Endothelial cell of umbilical vein (primary cell): ENCODE measurements at regions not wholly inside any gene's neighbourhood (a gene's known extent, or its start where the extent isn't known, plus 50 kb on each side); places are given as distances from the start of the nearest gene placed in this dataset.

ENCODE experiments used
- BruUV-seq: library from RNA; stranded (reverse); fragments of 400-500 nt; replicated peaks from 2 replicates; lab custom pipeline; 2021; lab: Mats Ljungman, UMichigan
- CTCF ChIA-PET: fragments of 300-600, 350-600 bp; sonication (Branson Sonifier 250); formaldehyde crosslinking; loops from one replicate; lab custom pipeline; 2021; ENCODE audit warnings: antibody characterized with exemption, inconsistent platforms; lab: Charles Lee
- POLR2A ChIA-PET: fragments of 300-600, 350-600 bp; sonication (Branson Sonifier 250); formaldehyde crosslinking; loops from one replicate; lab custom pipeline; 2021; ENCODE audit warnings: antibody characterized with exemption, inconsistent platforms; lab: Charles Lee
- DNase-seq: peaks from one replicate; pipeline ENCODE4 v3.0.0-alpha.2; 2011; ENCODE audit warnings: low read depth, low spot score
- FAIRE-seq: peaks from 2 replicates; lab custom pipeline; 2011; peaks lifted over from hg19 to GRCh38; lab: Jason Lieb, UNC
- H2AFZ ChIP-seq: 2 replicates; pipeline ENCODE4 v1.6.0; 2012; ENCODE audit warnings: low read depth, low read length, control low read depth, inconsistent platforms
- H3K27ac ChIP-seq: 2 replicates; pipeline ENCODE4 v1.5.1; 2011; ENCODE audit warnings: low read depth, mild to moderate bottlenecking, control low read depth, low read length, moderate library complexity; ENCODE audit not compliant: insufficient read depth
- H3K27me3 ChIP-seq, 2 experiments: 2 replicates each; pipeline versions ENCODE4 v1.6.0 to v1.6.1; 2011; ENCODE audit warnings: low read length in 2 of 2, mixed read lengths in 1 of 2; ENCODE audit not compliant: control insufficient read depth in 2 of 2, insufficient read depth in 2 of 2
- H3K36me3 ChIP-seq, 2 experiments: 2 replicates in 1 of 2; 3 replicates in 1 of 2; pipeline ENCODE4 v1.5.1; 2011; ENCODE audit warnings: low read length in 2 of 2, mild to moderate bottlenecking in 1 of 2, moderate library complexity in 1 of 2; ENCODE audit not compliant: control insufficient read depth in 2 of 2, insufficient read depth in 2 of 2; ENCODE audit errors: extremely low read depth in 1 of 2
- H3K4me1 ChIP-seq: 3 replicates; pipeline ENCODE4 v1.5.1; 2011; ENCODE audit warnings: mild to moderate bottlenecking, low read length; ENCODE audit not compliant: control insufficient read depth, insufficient read depth; ENCODE audit errors: extremely low read depth
- H3K4me2 ChIP-seq: 2 replicates; pipeline ENCODE4 v1.6.1; 2011; ENCODE audit warnings: low read length, control low read depth, mixed read lengths; ENCODE audit not compliant: insufficient read depth
- H3K4me3 ChIP-seq, 3 experiments: fragments of 200-600 bp in 1 of 3; sonication (generic), shearing (Covaris generic) in 1 of 3; replicated peaks in 1 of 3; 2 replicates each; pipeline ENCODE4 v1.5.1; 2011 to 2016; ENCODE audit warnings: control low read depth in 3 of 3, low read length in 3 of 3, mild to moderate bottlenecking in 2 of 3, inconsistent platforms in 1 of 3, low read depth in 1 of 3, moderate library complexity in 1 of 3; ENCODE audit not compliant: insufficient read depth in 1 of 3
- H3K79me2 ChIP-seq: 2 replicates; pipeline ENCODE4 v1.6.0; 2012; ENCODE audit warnings: low read length, inconsistent platforms; ENCODE audit not compliant: control insufficient read depth, insufficient read depth
- H3K9ac ChIP-seq: replicated peaks from 2 replicates; pipeline ENCODE3; 2011; ENCODE audit warnings: low read length, control low read depth; ENCODE audit not compliant: insufficient read depth; ENCODE audit errors: extremely low read depth
- H3K9me1 ChIP-seq: replicated peaks from 3 replicates; pipeline ENCODE4 v1.6.0; 2011; ENCODE audit warnings: mild to moderate bottlenecking, low read length; ENCODE audit not compliant: control insufficient read depth, insufficient read depth; ENCODE audit errors: extremely low read depth
- H3K9me3 ChIP-seq: replicated peaks from 2 replicates; pipeline ENCODE4 v1.5.1; 2012; ENCODE audit warnings: low read length, inconsistent platforms; ENCODE audit not compliant: control insufficient read depth, insufficient read depth
- H4K20me1 ChIP-seq: replicated peaks from 2 replicates; pipeline ENCODE3; 2011; ENCODE audit warnings: mild to moderate bottlenecking, low read length; ENCODE audit not compliant: control insufficient read depth, insufficient read depth; ENCODE audit errors: extremely low read depth
- CTCF ChIP-seq, 2 donors: IDR thresholded peaks; 1 replicate in 1 of 2; 2 replicates in 1 of 2; pipeline ENCODE4 v1.5.1; 2011; ENCODE audit warnings: low read length in 2 of 2, mild to moderate bottlenecking in 2 of 2, moderate library complexity in 2 of 2, control low read depth in 1 of 2, inconsistent platforms in 1 of 2, low read depth in 1 of 2; ENCODE audit not compliant: insufficient read depth in 1 of 2; ENCODE audit errors: extremely low read depth in 1 of 2
- EZH2 ChIP-seq: IDR thresholded peaks from 2 replicates; pipeline ENCODE4 v1.6.1; 2012; ENCODE audit warnings: borderline replicate concordance, low read depth, mild to moderate bottlenecking, moderate library complexity, low read length, inconsistent platforms; ENCODE audit not compliant: severe bottlenecking
- JUN ChIP-seq: IDR thresholded peaks from 2 replicates; pipeline ENCODE4 v1.6.1; 2011; ENCODE audit warnings: borderline replicate concordance, low read depth; ENCODE audit not compliant: insufficient read length, insufficient read depth
- MAX ChIP-seq: IDR thresholded peaks from 2 replicates; pipeline ENCODE4 v1.6.1; 2011; ENCODE audit not compliant: insufficient read depth, insufficient read length
- MYC ChIP-seq: IDR thresholded peaks from one replicate; pipeline ENCODE4 v1.6.1; 2011; ENCODE audit warnings: mild to moderate bottlenecking, low read depth, low read length
- POLR2A ChIP-seq: IDR thresholded peaks from 2 replicates; pipeline ENCODE4 v1.6.1; 2012; ENCODE audit warnings: low read depth, mild to moderate bottlenecking, control low read depth, low read length
- POLR2AphosphoS5 ChIP-seq: IDR thresholded peaks from 2 replicates; pipeline ENCODE4 v1.6.1; 2012; ENCODE audit warnings: low read depth, mild to moderate bottlenecking, control low read depth, low read length, moderate library complexity; ENCODE audit not compliant: insufficient read depth
- dilution Hi-C: fragments of 300-500 bp; cut with MboI; formaldehyde crosslinking; loops from one replicate; pipeline ENCODE4 v1.15.0; 2019; ENCODE audit warnings: low sequenced_read_pairs; ENCODE audit not compliant: extremely low pct_ligation_motif_present
- intact Hi-C: fragments of 100-400 bp; cut with micrococcal nuclease; formaldehyde crosslinking; loops from one replicate; pipeline ENCODE4 v1.10.0; 2022

- CTCF ChIA-PET, result interaction anchor here (1.4 to 2.2 kb wide), 2 partner anchors 9 to 14 kb away, joined by 5 to 8 read pairs; no protein-coding TSS in a partner anchor
- Histone ChIP-seq H3K4me3 (no peak overlapping the region), H3K79me2 (no peaks in the 10 kb centered on the region), H3K27me3 (no peaks in the 10 kb centered on the region), H3K4me2 (no peak overlapping the region), H3K9me3 (no peaks in the 10 kb centered on the region), H3K36me3 (no peaks in the 10 kb centered on the region), H2AFZ (no peak overlapping the region), H3K9ac (no peak overlapping the region), H4K20me1 (no peaks in the 10 kb centered on the region), H3K4me1 (no peaks in the 10 kb centered on the region), H3K27ac (no peak overlapping the region), H3K9me1 (no peaks in the 10 kb centered on the region)
- intact Hi-C loops, result no loop called here
- DNase-seq (no peak), FAIRE-seq (no peak)
- no peak for TF ChIP-seq POLR2AphosphoS5
- TF ChIP-seq MYC, result no peak
- no peak for TF ChIP-seq MAX
- no peak for TF ChIP-seq CTCF (IDR thresholded peaks at IDR 0.05; ENCODE audit: extremely low read depth in 1 of 2, insufficient read depth in 1 of 2, low read depth in 1 of 2, low read length in 2 of 2)
- TF ChIP-seq JUN, result no peak
- TF ChIP-seq EZH2, result no peak
- TF ChIP-seq POLR2A, result no peak
- POLR2A ChIA-PET, result no interaction called here
- BruUV-seq, result no TSS peak
- dilution Hi-C loops, result no loop called here
These were observed 132.7 kb downstream of the EDN1 start for GRCh38 chr6:12422848-12423247.
